Activated naive CD8-positive, alpha-beta T cell treated with anti-CD3 and anti-CD28 coated beads, Interleukin-2, amount 10 ng/mL, durations not matched to agents 7 days and 5 days (primary cell): ENCODE measurements at regions not wholly inside any gene's neighbourhood (a gene's known extent, or its start where the extent isn't known, plus 50 kb on each side); places are given as distances from the start of the nearest gene placed in this dataset.
A peak's percentile ranks its signal among the peaks of the same experiment; 100 is the strongest.

Source experiments
- ATAC-seq: fragments of 150-1000 bp; cut with Tn5 transposase; one replicate; pipeline ENCODE4 v1.10.0; 2021; ENCODE audit warnings: low read depth, moderate library complexity
- POLR2A ChIA-PET: fragments of 350-600 bp; sonication (Branson Sonifier 250); formaldehyde crosslinking; loops from one replicate; lab custom pipeline; 2021; ENCODE audit warnings: antibody characterized with exemption; lab: Charles Lee
- DNase-seq: peaks from one replicate; pipeline ENCODE4 v3.0.0; 2021
- H3K27ac Mint-ChIP-seq: one replicate; pipeline ENCODE4 v1.8.0; 2022; ENCODE audit warnings: mild to moderate bottlenecking, mixed read lengths
- H3K27me3 Mint-ChIP-seq: one replicate; pipeline ENCODE4 v1.8.0; 2022; ENCODE audit warnings: mild to moderate bottlenecking, moderate library complexity, mixed read lengths
- H3K36me3 Mint-ChIP-seq: one replicate; pipeline ENCODE4 v1.8.0; 2021; ENCODE audit warnings: mild to moderate bottlenecking, mixed read lengths
- H3K4me1 Mint-ChIP-seq: one replicate; pipeline ENCODE4 v1.8.0; 2021; ENCODE audit warnings: mixed read lengths
- H3K4me3 Mint-ChIP-seq: one replicate; pipeline ENCODE4 v1.8.0; 2022; ENCODE audit warnings: mild to moderate bottlenecking, moderate library complexity, mixed read lengths
- H3K9me3 Mint-ChIP-seq: one replicate; pipeline ENCODE4 v1.8.0; 2021; ENCODE audit warnings: mixed read lengths

- H3K36me3 Mint-ChIP-seq = no peaks in the 10 kb centered on the region
Observed at GRCh38 chr2:121118951-121119350, 166.1 kb downstream of the TFCP2L1 start.

DNA sequence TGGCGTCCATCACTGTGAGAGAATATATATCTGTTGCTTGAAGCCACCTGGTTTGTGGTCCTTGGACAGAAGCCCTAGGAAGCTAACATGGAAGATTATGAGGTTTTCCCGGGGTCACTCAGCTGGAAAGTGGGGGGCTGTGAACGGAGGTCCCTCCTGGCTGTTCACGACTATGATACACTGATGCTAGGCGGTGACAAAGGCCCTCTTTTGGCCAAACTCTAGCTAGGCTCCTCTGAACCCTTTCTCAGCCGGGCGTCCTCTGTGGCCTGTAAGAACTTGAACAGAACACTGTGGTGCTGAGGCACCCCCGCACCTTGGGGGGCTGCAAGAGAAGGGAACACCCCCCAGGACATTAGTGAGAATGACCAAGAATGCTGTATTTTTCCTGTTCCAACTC lies 164.6 kb downstream of the TFCP2L1 start:
- DNase-seq (no peak), ATAC-seq (no peak)
- no peaks in the 10 kb centered on the region for H3K27me3 Mint-ChIP-seq
- H3K9me3 Mint-ChIP-seq = no peaks in the 10 kb centered on the region
- POLR2A ChIA-PET = no interaction called here
- H3K36me3 Mint-ChIP-seq = no peaks in the 10 kb centered on the region
- H3K4me1 Mint-ChIP-seq = no peaks in the 10 kb centered on the region
- H3K27ac Mint-ChIP-seq = no peak overlapping the region
- no peak overlapping the region for H3K4me3 Mint-ChIP-seq

More at GRCh38 chr2:121118951-121119350, 166.1 kb downstream of the TFCP2L1 start:
- POLR2A ChIA-PET = no interaction called here
- Mint-ChIP-seq H3K9me3 (no peaks in the 10 kb centered on the region), H3K4me1 (no peaks in the 10 kb centered on the region), H3K4me3 (no peak overlapping the region), H3K27me3 (no peaks in the 10 kb centered on the region), H3K27ac (no peak overlapping the region)
- ATAC-seq (no peak), DNase-seq (no peak)

- DNase-seq (no peak), ATAC-seq (no peak)
- H3K9me3 Mint-ChIP-seq = no peaks in the 10 kb centered on the region
- H3K27me3 Mint-ChIP-seq = no peaks in the 10 kb centered on the region
- no peaks in the 10 kb centered on the region for H3K4me1 Mint-ChIP-seq
- POLR2A ChIA-PET = no interaction called here
- no peak overlapping the region for H3K4me3 Mint-ChIP-seq
- H3K36me3 Mint-ChIP-seq = no peaks in the 10 kb centered on the region
- no peak overlapping the region for H3K27ac Mint-ChIP-seq
Observed at GRCh38 chr2:121120991-121121390, 164.0 kb downstream of the TFCP2L1 start.

DNA sequence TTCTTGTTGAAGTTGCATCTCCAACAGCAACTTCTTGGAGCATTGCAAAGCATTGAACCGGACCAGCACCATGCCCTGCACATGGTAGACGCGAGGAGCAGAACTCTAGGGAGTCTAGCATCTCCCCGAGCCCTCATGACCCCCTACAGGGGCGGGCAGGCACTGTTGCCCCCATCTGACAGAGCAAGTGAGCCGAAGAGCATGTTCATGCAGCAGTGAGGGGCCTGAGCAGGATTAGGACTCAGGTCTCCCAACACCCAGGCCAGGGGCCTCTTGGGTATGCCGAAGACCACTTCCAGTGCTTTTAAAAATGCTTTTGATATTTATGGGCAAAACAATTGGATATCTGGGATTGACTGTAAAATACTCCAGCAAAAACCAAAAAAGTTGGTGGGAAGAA lies 163.3 kb downstream of the TFCP2L1 start:
- no peak overlapping the region for H3K27ac Mint-ChIP-seq
- H3K36me3 Mint-ChIP-seq = no peaks in the 10 kb centered on the region
- ATAC-seq = no peak
- no peaks in the 10 kb centered on the region for H3K9me3 Mint-ChIP-seq
- no peak for DNase-seq
- POLR2A ChIA-PET = no interaction called here
- H3K4me1 Mint-ChIP-seq = no peaks in the 10 kb centered on the region
- H3K4me3 Mint-ChIP-seq = no peak overlapping the region
- H3K27me3 Mint-ChIP-seq = no peaks in the 10 kb centered on the region

DNA sequence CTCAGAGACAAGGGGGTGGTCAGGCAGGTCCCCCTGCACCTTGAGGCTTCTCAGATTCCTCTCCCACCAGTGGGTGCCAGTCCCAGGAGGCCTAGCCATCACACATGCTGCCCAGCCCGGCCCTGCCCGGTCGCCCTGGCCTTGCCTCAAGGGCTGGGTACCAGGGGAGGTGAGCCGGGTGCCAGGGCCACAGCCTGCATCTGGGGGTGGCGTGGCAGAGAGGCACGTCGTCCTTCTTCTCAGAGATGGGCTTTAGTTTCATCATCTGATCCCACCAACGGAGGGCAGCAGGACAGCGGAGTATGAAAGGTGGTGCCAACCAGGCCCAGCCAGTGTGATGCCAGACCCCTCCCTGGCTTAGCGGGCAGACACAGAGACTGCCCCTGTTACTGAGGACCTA lies 161.7 kb downstream of the TFCP2L1 start:
- DNase-seq (no peak), ATAC-seq (no peak)
- no peaks in the 10 kb centered on the region for H3K36me3 Mint-ChIP-seq
- no peak overlapping the region for H3K27ac Mint-ChIP-seq
- POLR2A ChIA-PET = no interaction called here
- H3K4me3 Mint-ChIP-seq = no peak overlapping the region
- H3K9me3 Mint-ChIP-seq = no peaks in the 10 kb centered on the region
- H3K27me3 Mint-ChIP-seq = no peaks in the 10 kb centered on the region
- no peaks in the 10 kb centered on the region for H3K4me1 Mint-ChIP-seq

GRCh38 chr2:121124330-121124729 lies 160.7 kb downstream of the TFCP2L1 start:
- ATAC-seq (no peak), DNase-seq (no peak)
- Mint-ChIP-seq H3K4me3 (no peak overlapping the region), H3K27ac (no peak overlapping the region), H3K27me3 (no peaks in the 10 kb centered on the region), H3K4me1 (no peaks in the 10 kb centered on the region), H3K36me3 (no peaks in the 10 kb centered on the region), H3K9me3 (no peaks in the 10 kb centered on the region)
- POLR2A ChIA-PET = no interaction called here

- Mint-ChIP-seq H3K4me1 (no peaks in the 10 kb centered on the region), H3K9me3 (no peaks in the 10 kb centered on the region), H3K4me3 (no peak overlapping the region), H3K27me3 (no peaks in the 10 kb centered on the region), H3K27ac (no peak overlapping the region), H3K36me3 (no peaks in the 10 kb centered on the region)
- ATAC-seq (no peak), DNase-seq (no peak)
- POLR2A ChIA-PET = no interaction called here
Observed at GRCh38 chr2:121125350-121125749, 159.7 kb downstream of the TFCP2L1 start.

DNA sequence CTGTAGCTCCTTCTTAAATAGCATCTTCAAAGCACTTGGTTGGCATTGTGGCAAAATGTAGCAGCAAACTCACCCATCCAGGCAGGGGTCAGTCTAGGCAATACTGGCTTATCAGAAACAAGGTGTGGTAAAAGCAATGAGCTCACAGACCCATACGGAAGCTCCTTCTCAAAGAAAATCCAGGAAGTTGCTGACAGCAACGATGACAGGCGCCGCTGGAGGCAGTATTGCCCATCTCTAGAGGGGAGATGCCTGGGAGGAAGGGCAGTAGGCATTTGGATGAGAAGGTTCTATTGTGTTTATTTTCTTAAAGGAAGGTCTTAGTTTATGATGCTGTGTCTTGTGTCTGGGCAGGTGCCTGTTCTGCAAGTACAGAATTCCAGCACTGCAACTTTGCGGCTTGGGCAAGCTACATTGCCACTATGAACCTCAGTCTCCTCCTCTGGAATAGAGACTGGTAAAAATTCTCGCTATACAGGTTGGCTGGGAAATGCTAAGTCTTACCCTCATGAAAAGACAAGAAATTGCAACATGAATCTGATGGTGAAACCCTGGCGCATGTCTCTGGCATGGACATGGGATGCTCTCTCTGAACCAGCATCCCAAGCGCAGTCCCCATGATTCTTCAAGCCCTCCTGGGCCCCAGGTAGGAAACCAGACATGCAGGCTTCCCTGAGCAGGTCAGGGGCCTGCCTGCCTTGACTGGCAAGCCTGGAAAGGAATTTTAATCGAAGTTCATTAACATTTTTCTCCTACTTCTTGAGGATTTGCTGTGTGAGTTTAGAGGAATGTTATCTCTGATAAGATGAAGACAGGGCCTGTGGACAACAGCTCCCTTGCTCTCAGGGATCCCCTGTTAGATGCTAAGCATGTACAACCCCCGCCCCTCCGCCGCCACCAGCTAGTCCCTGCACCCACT lies 156.0 kb downstream of the TFCP2L1 start:
- Mint-ChIP-seq H3K27ac (no peak overlapping the region), H3K27me3 (no peaks in the 10 kb centered on the region), H3K4me1 (no peaks in the 10 kb centered on the region), H3K9me3 (no peaks in the 10 kb centered on the region), H3K36me3 (no peaks in the 10 kb centered on the region), H3K4me3 (no peak overlapping the region)
- no peak for ATAC-seq
- peak; percentile 37 for DNase-seq
- POLR2A ChIA-PET = no interaction called here

DNA sequence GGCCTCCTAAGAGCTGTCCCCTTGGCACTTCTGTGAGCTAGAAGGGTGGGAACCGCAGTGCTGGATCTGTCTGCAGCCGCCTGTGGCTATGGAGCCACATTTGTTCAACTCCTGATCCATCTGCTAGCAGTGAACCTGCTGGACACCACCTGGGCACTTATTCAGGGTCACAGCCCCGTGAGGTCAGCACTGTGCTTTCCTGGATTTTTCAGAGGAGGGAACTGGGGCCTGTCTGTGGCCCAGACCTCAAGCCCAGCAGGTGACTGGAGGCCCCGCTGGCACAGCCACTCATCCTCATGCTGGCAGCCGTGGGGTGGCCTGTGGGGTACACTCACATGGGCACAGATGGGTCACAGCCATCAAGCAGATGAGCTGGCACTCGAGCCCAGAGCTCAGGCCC lies 155.3 kb downstream of the TFCP2L1 start:
- POLR2A ChIA-PET = interaction anchor here (0.6 kb wide), 1 partner anchor 12 kb away, joined by 3 read pairs; no protein-coding TSS in a partner anchor
- ATAC-seq (no peak), DNase-seq (no peak)
- no peak overlapping the region for H3K4me3 Mint-ChIP-seq
- no peaks in the 10 kb centered on the region for H3K36me3 Mint-ChIP-seq
- no peak overlapping the region for H3K27ac Mint-ChIP-seq
- no peaks in the 10 kb centered on the region for H3K27me3 Mint-ChIP-seq
- no peaks in the 10 kb centered on the region for H3K9me3 Mint-ChIP-seq
- no peaks in the 10 kb centered on the region for H3K4me1 Mint-ChIP-seq

DNA sequence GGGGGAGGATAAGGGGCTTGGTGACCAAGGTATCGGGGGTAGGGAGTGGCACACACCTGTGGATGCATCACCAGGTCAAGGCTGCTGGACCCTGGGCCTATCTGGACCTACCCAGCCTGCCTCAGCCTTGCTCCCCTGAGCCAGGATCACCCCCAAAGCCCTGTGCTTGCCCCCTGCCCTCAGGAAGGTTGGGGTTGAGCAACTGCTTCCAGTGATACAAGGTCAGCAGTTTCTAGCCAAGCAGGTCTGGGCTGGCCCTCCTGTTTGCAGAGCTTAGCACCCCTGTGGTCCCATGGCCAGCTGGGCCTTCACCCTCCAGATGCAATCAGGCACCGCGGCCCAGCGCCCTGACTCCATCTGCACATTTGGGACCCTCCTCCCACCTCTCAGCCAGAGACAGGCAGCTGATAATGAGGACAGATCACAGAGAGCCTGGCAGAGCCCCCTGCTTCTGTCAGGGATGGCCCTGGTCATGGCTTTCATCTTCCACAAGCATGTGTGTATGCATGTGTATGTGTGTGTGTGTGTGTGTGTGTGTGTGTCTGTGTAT lies 154.6 kb downstream of the TFCP2L1 start:
- H3K27me3 Mint-ChIP-seq = no peaks in the 10 kb centered on the region
- no peaks in the 10 kb centered on the region for H3K36me3 Mint-ChIP-seq
- POLR2A ChIA-PET = interaction anchor here (0.6 kb wide), 1 partner anchor 12 kb away, joined by 3 read pairs; no protein-coding TSS in a partner anchor
- H3K27ac Mint-ChIP-seq = no peak overlapping the region
- no peaks in the 10 kb centered on the region for H3K9me3 Mint-ChIP-seq
- ATAC-seq (no peak), DNase-seq (no peak)
- H3K4me3 Mint-ChIP-seq = no peak overlapping the region
- H3K4me1 Mint-ChIP-seq = no peaks in the 10 kb centered on the region

DNA sequence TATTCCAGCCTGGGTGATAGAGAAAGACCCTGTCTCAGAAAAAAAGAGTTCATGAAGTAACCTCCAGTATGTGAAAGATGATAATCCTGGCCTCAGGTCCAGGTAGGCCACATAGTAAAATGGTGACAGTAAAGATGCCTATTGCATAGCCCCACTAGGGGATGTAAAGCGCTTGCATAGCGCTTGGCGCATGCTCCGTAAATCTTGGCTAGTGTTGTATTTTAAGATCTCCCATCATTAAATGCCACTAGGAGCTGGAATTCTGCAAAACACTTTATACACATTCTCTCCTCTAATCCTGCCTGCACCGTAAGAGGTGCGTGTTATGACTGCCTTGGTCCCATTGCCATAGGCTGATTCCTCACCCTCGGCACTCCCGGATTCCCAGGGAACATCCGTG lies 153.6 kb downstream of the TFCP2L1 start:
- no peak overlapping the region for H3K4me3 Mint-ChIP-seq
- no peaks in the 10 kb centered on the region for H3K4me1 Mint-ChIP-seq
- no peak for ATAC-seq
- POLR2A ChIA-PET = no interaction called here
- H3K36me3 Mint-ChIP-seq = no peaks in the 10 kb centered on the region
- H3K27ac Mint-ChIP-seq = no peak overlapping the region
- no peak for DNase-seq
- no peaks in the 10 kb centered on the region for H3K9me3 Mint-ChIP-seq
- no peaks in the 10 kb centered on the region for H3K27me3 Mint-ChIP-seq

GRCh38 chr2:121132054-121132761 lies 152.8 kb downstream of the TFCP2L1 start:
- no peaks in the 10 kb centered on the region for H3K27me3 Mint-ChIP-seq
- no peak for ATAC-seq
- H3K9me3 Mint-ChIP-seq = no peaks in the 10 kb centered on the region
- H3K4me3 Mint-ChIP-seq = no peak overlapping the region
- POLR2A ChIA-PET = no interaction called here
- no peak overlapping the region for H3K27ac Mint-ChIP-seq
- no peak for DNase-seq
- no peaks in the 10 kb centered on the region for H3K4me1 Mint-ChIP-seq
- H3K36me3 Mint-ChIP-seq = no peaks in the 10 kb centered on the region

GRCh38 chr2:121132762-121133107 lies 152.3 kb downstream of the TFCP2L1 start:
- H3K27me3 Mint-ChIP-seq = no peaks in the 10 kb centered on the region
- H3K4me1 Mint-ChIP-seq = no peaks in the 10 kb centered on the region
- H3K4me3 Mint-ChIP-seq = no peak overlapping the region
- no peaks in the 10 kb centered on the region for H3K36me3 Mint-ChIP-seq
- ATAC-seq (no peak), DNase-seq (no peak)
- no peaks in the 10 kb centered on the region for H3K9me3 Mint-ChIP-seq
- no peak overlapping the region for H3K27ac Mint-ChIP-seq
- POLR2A ChIA-PET = no interaction called here
